ENCODE measurements at regions not wholly inside any gene's neighbourhood (a gene's known extent, or its start where the extent isn't known, plus 50 kb on each side); places are given as distances from the start of the nearest gene placed in this dataset.

DNA sequence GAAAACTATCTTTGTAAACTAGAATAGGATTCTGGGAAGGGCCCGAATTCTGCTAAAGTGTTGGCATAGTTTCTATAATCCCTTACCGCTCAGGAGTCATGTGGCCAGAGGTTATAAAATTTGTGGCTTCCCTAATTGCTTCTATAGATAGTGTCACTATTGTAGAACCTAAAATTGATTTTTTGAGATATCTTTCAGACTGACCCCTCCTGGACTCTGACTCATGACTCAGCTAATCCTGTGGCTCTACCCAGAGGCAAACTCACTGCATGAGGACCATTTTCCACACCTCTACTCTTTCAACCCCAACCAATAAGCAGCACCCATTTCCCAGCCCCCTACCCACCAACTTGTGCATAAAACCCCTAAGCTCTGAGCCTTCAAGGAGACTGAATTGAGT lies 61.8 kb upstream of the PRSS23 start:
- TF ChIP-seq, protein P1, sequence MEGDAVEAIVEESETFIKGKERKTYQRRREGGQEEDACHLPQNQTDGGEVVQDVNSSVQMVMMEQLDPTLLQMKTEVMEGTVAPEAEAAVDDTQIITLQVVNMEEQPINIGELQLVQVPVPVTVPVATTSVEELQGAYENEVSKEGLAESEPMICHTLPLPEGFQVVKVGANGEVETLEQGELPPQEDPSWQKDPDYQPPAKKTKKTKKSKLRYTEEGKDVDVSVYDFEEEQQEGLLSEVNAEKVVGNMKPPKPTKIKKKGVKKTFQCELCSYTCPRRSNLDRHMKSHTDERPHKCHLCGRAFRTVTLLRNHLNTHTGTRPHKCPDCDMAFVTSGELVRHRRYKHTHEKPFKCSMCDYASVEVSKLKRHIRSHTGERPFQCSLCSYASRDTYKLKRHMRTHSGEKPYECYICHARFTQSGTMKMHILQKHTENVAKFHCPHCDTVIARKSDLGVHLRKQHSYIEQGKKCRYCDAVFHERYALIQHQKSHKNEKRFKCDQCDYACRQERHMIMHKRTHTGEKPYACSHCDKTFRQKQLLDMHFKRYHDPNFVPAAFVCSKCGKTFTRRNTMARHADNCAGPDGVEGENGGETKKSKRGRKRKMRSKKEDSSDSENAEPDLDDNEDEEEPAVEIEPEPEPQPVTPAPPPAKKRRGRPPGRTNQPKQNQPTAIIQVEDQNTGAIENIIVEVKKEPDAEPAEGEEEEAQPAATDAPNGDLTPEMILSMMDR (IDR thresholded peaks at IDR 0.05): no peak
- TF ChIP-seq POLR2A (IDR thresholded peaks at IDR 0.05): no peak
